Heart left ventricle (tissue), 13 donors: ENCODE measurements at regions not wholly inside any gene's neighbourhood (a gene's known extent, or its start where the extent isn't known, plus 50 kb on each side); places are given as distances from the start of the nearest gene placed in this dataset.

Experiments
- POLR2A ChIP-seq, 2 donors: fragments of 450-650 bp; IDR thresholded peaks; one replicate each; pipeline ENCODE4 v1.6.1; 2017; ENCODE audit warnings: antibody characterized with exemption in 2 of 2, mild to moderate bottlenecking in 2 of 2, moderate library complexity in 2 of 2
- TF ChIP-seq, protein P1 (sequence below), 12 donors: fragments of 200-600 bp; sonication (generic) in 4 of 12; IDR thresholded peaks; one replicate each; pipeline versions ENCODE4 v1.5.0 to v1.8.0; 2018 to 2022; ENCODE audit warnings: antibody characterized with exemption in 12 of 12, mild to moderate bottlenecking in 5 of 12
- donor health status: ischemic (EF 13 %, LVEDD 7.1; RV severe dilation, severe dysfunction).
- donor health status: DM: no; HTN: yes; CAD: no.
- donor health status: DM: no; HTN: no; CAD: no.
- donor health status: ischemic (EF 25% LVEDD 6.9; RV normal size, moderate dysfunction).
- donor health status: ischemic (EF 25% LVEDD 5.7; RV mildly dilated, moderate dysfunction).
- donor health status: ischemic (EF 35%, LVEDD 5.7; RV mildly dilated, moderate dysfunction).
- donor health status: nonischemic (EF 11% LVEDD 7.7; RV severe dilation, severe dysfunction).
- donor health status: DM: yes; HTN: yes; CAD: no.
- donor health status: PGD.
- donor health status: ischemic (EF 29% LVEDD 5.4; RV normal size, mild dysfunction).
- donor health status: nonischemic (EF 23%, LVEDD 6.1; RV moderate dilation, normal function).

DNA sequence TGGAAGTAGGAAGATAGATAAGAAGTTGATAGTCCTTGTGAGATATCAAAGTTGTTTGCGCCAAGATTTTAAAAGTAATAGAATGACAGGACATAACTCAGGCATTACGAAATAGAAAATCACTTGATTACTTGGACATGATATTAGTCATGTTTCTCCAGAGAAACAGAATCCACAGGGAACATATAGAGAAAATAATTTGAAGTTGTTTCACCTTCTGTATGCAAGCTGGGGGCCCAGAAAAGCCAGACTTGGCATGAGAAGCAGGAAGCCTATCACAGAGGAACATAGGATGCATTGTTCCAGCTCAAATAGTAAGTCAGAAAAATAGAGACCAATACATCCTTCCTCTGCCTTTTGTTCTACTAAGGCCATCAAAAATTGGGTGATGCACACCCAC is 715.9 kb downstream of the TECRL start:
- TF ChIP-seq, protein P1, sequence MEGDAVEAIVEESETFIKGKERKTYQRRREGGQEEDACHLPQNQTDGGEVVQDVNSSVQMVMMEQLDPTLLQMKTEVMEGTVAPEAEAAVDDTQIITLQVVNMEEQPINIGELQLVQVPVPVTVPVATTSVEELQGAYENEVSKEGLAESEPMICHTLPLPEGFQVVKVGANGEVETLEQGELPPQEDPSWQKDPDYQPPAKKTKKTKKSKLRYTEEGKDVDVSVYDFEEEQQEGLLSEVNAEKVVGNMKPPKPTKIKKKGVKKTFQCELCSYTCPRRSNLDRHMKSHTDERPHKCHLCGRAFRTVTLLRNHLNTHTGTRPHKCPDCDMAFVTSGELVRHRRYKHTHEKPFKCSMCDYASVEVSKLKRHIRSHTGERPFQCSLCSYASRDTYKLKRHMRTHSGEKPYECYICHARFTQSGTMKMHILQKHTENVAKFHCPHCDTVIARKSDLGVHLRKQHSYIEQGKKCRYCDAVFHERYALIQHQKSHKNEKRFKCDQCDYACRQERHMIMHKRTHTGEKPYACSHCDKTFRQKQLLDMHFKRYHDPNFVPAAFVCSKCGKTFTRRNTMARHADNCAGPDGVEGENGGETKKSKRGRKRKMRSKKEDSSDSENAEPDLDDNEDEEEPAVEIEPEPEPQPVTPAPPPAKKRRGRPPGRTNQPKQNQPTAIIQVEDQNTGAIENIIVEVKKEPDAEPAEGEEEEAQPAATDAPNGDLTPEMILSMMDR (IDR thresholded peaks at IDR 0.05), result no peak
- TF ChIP-seq POLR2A (IDR thresholded peaks at IDR 0.05), result no peak
